Rectal smooth muscle tissue (tissue), 1 donor: ENCODE measurements at regions not wholly inside any gene's neighbourhood (a gene's known extent, or its start where the extent isn't known, plus 50 kb on each side); places are given as distances from the start of the nearest gene placed in this dataset.
"Not testable (repeated sequence)": the region's sequence is repeated elsewhere in the genome, so short reads cannot be mapped to it uniquely, and the experiment has no call there.

Experiments
- H3K27ac ChIP-seq: one replicate; pipeline ENCODE4 v1.7.0; 2013; ENCODE audit warnings: low read depth, low read length, inconsistent platforms
- H3K27me3 ChIP-seq: one replicate; pipeline ENCODE4 v1.7.0; 2013; ENCODE audit warnings: low read length; ENCODE audit not compliant: control insufficient read depth, insufficient read depth
- H3K36me3 ChIP-seq: one replicate; pipeline ENCODE4 v1.7.0; 2013; ENCODE audit warnings: low read length; ENCODE audit not compliant: control insufficient read depth, insufficient read depth
- H3K4me1 ChIP-seq: one replicate; pipeline ENCODE4 v1.7.0; 2013; ENCODE audit warnings: low read length; ENCODE audit not compliant: control insufficient read depth, insufficient read depth
- H3K4me3 ChIP-seq: one replicate; pipeline ENCODE4 v1.7.0; 2013; ENCODE audit warnings: low read length
- H3K9ac ChIP-seq: one replicate; pipeline ENCODE4 v1.7.0; 2013; ENCODE audit warnings: low read length

DNA sequence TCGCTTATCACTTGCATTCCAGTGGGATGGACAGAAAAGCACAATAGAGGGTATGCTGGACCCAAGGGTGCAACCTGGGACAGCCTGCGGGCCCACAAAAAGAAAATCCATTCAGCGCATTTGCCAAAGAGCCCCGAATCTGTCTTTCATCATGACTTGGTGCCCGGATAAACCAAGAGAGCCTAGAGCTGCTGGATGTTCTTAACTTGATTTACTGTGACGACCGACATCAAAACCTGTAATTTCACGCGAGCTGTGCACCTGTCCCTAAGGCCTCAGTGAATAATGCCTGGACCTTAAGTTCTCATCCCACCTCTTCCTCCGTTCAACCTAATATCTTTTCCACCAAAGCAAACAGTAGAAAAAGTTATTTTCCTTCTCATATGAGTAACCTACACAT lies 115.5 kb upstream of the ACKR3 start:
- Histone ChIP-seq H3K27ac (no peak overlapping the region), H3K27me3 (no peaks in the 10 kb centered on the region), H3K4me3 (no peak overlapping the region), H3K9ac (no peak overlapping the region), H3K4me1 (no peaks in the 10 kb centered on the region), H3K36me3 (no peaks in the 10 kb centered on the region)

DNA sequence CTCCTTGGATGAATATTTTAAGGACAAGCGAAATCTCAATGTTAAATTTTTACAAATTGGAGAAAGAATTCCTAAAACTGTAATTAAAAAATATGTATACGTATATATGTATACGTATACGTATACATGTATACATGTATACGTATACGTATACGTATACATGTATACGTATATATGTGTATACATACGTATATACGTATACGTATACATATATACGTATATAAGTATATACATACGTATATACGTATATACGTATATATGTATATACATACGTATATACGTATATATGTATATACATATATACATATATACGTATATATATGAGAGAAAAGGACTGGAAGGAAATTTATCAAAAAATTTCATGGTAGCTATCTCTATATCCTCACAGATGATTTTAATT lies 110.2 kb upstream of the ACKR3 start:
- Histone ChIP-seq H3K4me3 (no peak overlapping the region), H3K4me1 (no peaks in the 10 kb centered on the region), H3K36me3 (no peaks in the 10 kb centered on the region), H3K27me3 (no peaks in the 10 kb centered on the region), H3K27ac (no peak overlapping the region), H3K9ac (no peak overlapping the region)

DNA sequence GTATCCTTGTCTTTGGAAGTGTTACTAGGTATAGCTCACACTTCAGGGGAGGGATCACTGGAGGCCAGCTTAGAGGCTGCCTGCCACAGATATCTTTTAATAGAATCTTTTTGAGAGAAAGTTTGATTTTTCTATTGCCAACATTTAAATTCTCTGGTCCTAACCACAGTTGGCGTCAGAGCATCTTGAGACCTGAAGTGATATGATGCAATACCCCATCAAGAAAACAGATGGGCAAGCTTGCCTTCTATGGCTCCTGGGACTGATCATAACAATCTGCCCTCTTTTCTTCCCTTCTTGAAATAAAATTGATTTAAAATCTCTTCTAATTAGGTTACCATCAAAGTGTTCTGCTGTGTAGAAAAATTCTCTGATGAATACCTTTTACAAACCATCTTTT lies 105.5 kb upstream of the ACKR3 start:
- no peak overlapping the region for H3K4me3 ChIP-seq
- H3K9ac ChIP-seq, result no peak overlapping the region
- no peaks in the 10 kb centered on the region for H3K27me3 ChIP-seq
- H3K27ac ChIP-seq, result no peak overlapping the region
- H3K36me3 ChIP-seq, result no peaks in the 10 kb centered on the region
- H3K4me1 ChIP-seq, result no peaks in the 10 kb centered on the region

DNA sequence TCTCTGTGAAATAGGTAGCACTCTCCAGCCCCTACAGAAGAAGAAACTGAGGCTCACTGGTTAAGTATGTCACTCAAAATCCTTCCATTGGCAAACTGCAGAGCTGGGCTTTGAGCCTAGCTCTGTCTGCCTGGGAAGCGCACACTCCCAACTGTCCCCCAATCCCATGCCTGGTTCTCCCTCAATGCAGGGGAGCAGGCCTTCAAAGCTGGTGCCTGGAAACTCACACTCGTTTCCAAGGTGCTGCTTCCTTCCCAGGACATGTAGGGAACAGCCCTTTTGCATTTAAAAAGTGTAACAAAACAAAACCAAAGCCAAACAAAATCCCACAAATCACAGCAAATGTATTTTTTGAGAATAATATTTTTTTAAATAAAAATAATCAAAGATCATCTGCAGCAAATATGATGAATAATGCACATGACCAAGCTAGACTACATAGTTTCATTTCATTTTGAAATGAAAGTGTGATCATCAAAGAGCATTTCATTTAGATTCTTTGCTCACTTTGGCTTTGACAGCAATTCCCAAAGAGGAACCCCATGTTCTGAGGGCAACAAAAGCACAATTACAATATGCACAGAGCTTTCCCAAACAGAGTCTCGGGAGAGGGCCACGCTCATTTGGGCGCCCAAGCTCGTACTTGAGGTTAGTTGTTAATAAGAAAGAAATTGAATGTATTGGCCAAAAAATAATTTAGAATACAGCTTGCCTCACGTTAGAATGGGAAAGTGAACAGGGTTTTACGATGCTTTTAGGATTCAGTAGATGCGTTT lies 96.7 kb upstream of the ACKR3 start:
- Histone ChIP-seq H3K27ac (no peak overlapping the region), H3K4me1 (no peaks in the 10 kb centered on the region), H3K9ac (no peak overlapping the region), H3K27me3 (no peaks in the 10 kb centered on the region), H3K36me3 (no peaks in the 10 kb centered on the region), H3K4me3 (no peak overlapping the region)

DNA sequence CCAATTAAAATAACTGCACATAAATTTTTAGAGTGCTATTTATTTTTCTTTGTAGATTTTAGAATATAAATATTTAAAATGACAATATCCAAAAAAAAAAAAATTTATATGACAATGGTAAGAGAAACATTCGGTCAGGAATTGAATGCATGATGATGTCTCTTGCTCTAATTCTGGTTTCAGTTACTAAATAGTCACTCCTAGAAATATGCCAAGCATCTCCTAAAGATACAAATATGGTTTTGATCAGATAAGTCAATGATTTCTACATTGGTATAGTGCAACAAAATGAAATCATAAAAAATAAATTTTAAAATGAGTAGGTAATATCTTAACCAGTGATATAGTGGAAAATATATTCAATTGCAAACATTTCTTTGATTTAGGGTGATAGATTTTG lies 95.9 kb upstream of the ACKR3 start:
- H3K4me1 ChIP-seq, result no peaks in the 10 kb centered on the region
- H3K27me3 ChIP-seq, result no peaks in the 10 kb centered on the region
- no peaks in the 10 kb centered on the region for H3K36me3 ChIP-seq
- no peak overlapping the region for H3K9ac ChIP-seq
- no peak overlapping the region for H3K4me3 ChIP-seq
- no peak overlapping the region for H3K27ac ChIP-seq

DNA sequence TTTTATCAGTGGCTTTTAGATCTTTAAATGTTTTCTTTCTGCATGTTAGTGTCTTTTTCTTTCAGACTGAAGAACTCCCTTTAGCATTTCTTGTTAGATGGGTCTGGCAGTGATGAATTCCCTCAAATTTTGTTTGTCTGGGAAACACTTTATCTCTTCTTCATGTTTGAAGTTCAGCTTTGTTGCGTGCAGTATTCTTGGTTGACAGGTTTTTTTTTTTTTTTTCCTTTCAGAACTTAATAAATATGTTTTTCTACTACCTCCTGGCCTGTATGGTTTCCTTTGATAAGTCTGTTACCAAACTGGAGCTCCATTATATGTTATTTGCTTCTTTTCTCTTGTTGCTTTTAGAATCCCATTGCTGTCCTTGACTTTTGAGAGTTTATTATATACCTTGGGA lies 89.8 kb upstream of the ACKR3 start:
- Histone ChIP-seq H3K4me1 (no peaks in the 10 kb centered on the region), H3K36me3 (no peaks in the 10 kb centered on the region), H3K9ac (no peak overlapping the region), H3K4me3 (no peak overlapping the region), H3K27me3 (no peaks in the 10 kb centered on the region), H3K27ac (no peak overlapping the region)

DNA sequence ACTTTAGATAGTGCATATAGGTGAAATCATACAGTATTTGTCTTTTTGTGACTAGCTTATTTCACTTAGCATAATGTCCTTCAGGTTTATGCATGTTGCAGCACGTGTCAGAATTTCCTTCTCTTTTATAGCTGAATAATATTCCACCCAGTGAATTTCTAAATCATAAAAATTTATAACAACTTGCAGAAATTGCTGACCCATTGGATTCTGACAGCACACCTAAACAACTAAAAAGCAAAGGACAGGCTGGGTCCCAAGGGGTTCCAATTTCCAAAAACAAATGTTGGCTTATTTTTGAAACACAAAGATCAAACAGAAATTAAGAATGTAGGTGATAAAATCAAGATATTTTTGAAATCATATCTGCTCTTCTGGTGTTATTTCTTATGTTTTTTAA lies 86.5 kb upstream of the ACKR3 start:
- Histone ChIP-seq H3K27me3 (no peaks in the 10 kb centered on the region), H3K27ac (no peak overlapping the region), H3K4me1 (no peaks in the 10 kb centered on the region), H3K36me3 (no peaks in the 10 kb centered on the region), H3K4me3 (no peak overlapping the region), H3K9ac (no peak overlapping the region)

DNA sequence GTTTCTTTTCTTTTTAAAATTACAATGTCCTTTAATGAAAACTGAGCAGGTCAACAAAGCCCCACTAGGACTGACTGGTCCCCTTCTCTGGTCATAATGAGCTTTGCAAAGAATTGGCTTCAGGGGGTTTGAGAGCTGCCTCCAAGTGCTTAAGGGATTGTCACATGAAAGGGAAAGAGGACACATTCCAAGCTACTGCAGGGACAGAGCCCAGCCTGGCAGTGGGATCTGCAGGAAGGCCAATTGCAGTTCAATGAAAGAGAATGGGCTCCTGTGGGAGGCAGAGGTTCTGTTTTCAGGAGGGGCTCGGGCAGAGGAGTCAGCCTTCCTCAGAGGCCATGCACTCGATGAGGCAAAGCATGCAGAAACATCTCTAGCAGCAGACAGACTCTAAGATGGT lies 84.1 kb upstream of the ACKR3 start:
- H3K36me3 ChIP-seq, result no peaks in the 10 kb centered on the region
- H3K27ac ChIP-seq, result no peak overlapping the region
- H3K4me1 ChIP-seq, result no peaks in the 10 kb centered on the region

DNA sequence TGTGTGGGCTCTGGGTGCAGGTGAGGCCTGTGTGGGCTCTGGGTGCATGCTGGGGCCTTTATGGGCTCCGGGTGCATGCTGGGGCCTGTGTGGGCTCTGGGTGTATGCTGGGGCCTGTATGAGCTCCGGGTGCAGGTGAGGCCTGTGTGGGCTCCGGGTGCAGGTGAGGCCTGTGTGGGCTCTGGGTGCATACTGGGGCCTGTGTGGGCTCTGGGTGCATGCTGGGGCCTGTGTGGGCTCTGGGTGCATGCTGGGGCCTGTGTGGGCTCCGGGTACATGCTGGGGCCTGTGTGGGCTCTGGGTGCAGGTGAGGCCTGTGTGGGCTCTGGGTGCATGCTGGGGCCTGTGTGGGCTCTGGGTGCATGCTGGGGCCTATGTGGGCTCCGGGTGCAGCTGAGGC lies 80.5 kb upstream of the ACKR3 start:
- not testable (repeated sequence) for H3K4me1 ChIP-seq, H3K27ac ChIP-seq, H3K27me3 ChIP-seq, H3K9ac ChIP-seq, H3K4me3 ChIP-seq, H3K36me3 ChIP-seq

More for the DNA sequence above, 84.1 kb upstream of the ACKR3 start:
- Histone ChIP-seq H3K27me3 (no peaks in the 10 kb centered on the region), H3K9ac (no peak overlapping the region), H3K4me3 (no peak overlapping the region)

DNA sequence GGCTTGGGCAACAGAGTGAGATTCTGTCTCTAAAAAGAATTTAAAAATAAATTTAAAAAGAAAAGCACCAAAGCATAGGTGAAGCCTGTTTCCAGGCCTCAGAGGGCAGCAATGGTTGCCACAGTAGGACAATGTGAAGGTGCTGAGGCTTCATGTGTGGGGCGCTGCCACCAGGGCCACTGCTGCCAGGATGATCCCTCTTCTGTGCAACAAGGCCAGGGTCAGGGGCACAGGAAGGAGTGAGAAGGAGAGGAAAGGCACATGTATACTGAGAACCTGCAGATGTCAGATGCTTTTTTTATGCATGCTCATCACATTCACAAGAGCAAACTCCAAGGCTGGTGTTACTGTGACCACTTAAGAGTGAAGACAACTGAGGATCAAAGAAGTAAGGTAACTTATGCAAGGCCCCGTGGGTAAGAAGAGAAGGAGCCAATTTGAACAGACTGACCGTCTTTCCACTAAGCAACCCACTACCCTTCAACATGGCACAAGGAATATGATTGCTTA lies 79.7 kb upstream of the ACKR3 start:
- H3K9ac ChIP-seq, result no peak overlapping the region
- H3K27ac ChIP-seq, result no peak overlapping the region
- H3K36me3 ChIP-seq, result no peaks in the 10 kb centered on the region
- H3K4me1 ChIP-seq, result no peaks in the 10 kb centered on the region
- no peak overlapping the region for H3K4me3 ChIP-seq
- no peaks in the 10 kb centered on the region for H3K27me3 ChIP-seq

DNA sequence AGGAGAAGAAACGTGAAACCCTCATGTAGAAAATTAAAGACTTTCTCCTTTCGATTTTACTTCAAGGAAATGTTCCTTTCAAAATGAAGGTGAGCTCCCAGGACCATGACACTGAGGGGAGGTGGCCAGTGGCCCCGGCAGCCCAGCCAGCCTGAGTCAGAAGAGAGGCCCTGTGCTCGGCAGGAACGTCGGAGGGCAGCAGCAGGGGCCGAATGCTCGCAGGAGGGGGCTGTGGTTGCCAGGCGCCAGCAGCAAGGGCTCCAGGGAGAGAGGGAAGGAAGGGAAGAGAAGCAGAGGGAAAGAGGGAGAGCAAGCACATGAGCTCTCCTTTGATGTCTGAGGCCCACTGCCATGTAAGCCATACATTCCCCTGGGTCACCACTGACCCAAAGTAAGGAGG lies 73.3 kb upstream of the ACKR3 start:
- no peaks in the 10 kb centered on the region for H3K27me3 ChIP-seq
- H3K36me3 ChIP-seq, result no peaks in the 10 kb centered on the region
- H3K4me3 ChIP-seq, result no peak overlapping the region
- H3K27ac ChIP-seq, result no peak overlapping the region
- H3K9ac ChIP-seq, result no peak overlapping the region
- no peaks in the 10 kb centered on the region for H3K4me1 ChIP-seq

DNA sequence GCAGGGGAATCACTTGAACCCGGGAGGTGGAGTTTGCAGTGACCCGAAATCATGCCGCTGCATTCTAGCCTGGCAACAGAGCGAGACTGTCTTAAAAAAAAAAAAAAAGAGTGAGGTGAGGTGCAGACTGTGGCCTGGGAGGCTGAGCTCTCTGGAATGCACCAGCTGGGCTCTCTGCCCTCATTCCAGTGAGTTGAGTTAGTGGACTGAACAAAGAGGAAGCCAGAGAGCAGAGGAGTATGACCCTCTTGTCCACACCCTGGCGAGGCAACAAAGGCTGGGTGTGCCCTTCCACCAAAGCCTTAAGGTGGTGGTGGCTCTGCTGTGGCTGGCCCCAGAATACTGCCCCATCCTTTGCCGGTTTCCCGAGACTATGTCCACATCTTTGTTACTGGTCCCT lies 71.3 kb upstream of the ACKR3 start:
- H3K4me1 ChIP-seq, result no peaks in the 10 kb centered on the region
- H3K4me3 ChIP-seq, result no peak overlapping the region
- H3K36me3 ChIP-seq, result no peaks in the 10 kb centered on the region
- no peaks in the 10 kb centered on the region for H3K27me3 ChIP-seq
- H3K9ac ChIP-seq, result no peak overlapping the region
- no peak overlapping the region for H3K27ac ChIP-seq
